ENCODE measurements at regions not wholly inside any gene's neighbourhood (a gene's known extent, or its start where the extent isn't known, plus 50 kb on each side); places are given as distances from the start of the nearest gene placed in this dataset.

DNA sequence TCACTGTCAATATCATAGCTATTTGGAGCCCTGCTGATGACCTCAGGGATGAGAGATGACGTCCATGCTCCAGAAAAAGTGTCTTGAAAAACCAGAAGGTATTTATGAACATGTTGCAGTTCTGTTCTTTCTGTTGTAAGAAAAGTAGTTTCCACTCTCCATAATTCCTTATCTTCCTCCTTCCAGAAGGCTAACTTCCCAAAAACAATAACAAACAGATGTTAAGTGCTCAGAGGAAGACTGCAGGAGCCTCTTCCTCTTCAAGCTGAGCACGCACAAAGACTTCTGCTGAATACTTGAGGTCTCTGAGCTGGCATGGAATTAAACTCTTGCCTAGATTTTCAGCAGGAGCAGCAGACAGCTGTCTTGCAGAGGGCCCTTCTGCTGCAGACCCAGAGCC is 434.5 kb upstream of the KLHL29 start:
- FAIRE-seq (no peak), ATAC-seq (no peak), DNase-seq (ENCODE audit: low spot score) (no peak)
- H3K4me1 ChIP-seq (ENCODE audit: insufficient read depth, low read length), result no peaks in the 10 kb centered on the region
- TF ChIP-seq GFI1 (CRISPR knock-in tag; IDR thresholded peaks at IDR 0.05; ENCODE audit: borderline replicate concordance), result no peak
- TF ChIP-seq SAP130 (CRISPR knock-in tag; IDR thresholded peaks at IDR 0.05; ENCODE audit: low read depth), result no peak
- no peak for TF ChIP-seq HMG20A (CRISPR knock-in tag; IDR thresholded peaks at IDR 0.05; ENCODE audit: borderline replicate concordance)
- no peak for TF ChIP-seq PHB2 (IDR thresholded peaks at IDR 0.05; ENCODE audit: partially characterized antibody)
- TF ChIP-seq, protein P1, sequence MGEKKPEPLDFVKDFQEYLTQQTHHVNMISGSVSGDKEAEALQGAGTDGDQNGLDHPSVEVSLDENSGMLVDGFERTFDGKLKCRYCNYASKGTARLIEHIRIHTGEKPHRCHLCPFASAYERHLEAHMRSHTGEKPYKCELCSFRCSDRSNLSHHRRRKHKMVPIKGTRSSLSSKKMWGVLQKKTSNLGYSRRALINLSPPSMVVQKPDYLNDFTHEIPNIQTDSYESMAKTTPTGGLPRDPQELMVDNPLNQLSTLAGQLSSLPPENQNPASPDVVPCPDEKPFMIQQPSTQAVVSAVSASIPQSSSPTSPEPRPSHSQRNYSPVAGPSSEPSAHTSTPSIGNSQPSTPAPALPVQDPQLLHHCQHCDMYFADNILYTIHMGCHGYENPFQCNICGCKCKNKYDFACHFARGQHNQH (CRISPR knock-in tag; IDR thresholded peaks at IDR 0.05), result no peak
- no peak for TF ChIP-seq FOSL1 (CRISPR knock-in tag; IDR thresholded peaks at IDR 0.05; ENCODE audit: borderline replicate concordance)
- no peak for TF ChIP-seq ZNF337 (CRISPR knock-in tag; IDR thresholded peaks at IDR 0.05; ENCODE audit: borderline replicate concordance, low read depth)
- no peak for TF ChIP-seq ZNF883 (CRISPR knock-in tag; IDR thresholded peaks at IDR 0.05; ENCODE audit: not compliant biosample characterization)
- no peak for TF ChIP-seq MZF1 (CRISPR knock-in tag; IDR thresholded peaks at IDR 0.05; ENCODE audit: borderline replicate concordance)
- TF ChIP-seq CCDC6 (CRISPR knock-in tag; IDR thresholded peaks at IDR 0.05), result no peak
- TF ChIP-seq, protein P2, sequence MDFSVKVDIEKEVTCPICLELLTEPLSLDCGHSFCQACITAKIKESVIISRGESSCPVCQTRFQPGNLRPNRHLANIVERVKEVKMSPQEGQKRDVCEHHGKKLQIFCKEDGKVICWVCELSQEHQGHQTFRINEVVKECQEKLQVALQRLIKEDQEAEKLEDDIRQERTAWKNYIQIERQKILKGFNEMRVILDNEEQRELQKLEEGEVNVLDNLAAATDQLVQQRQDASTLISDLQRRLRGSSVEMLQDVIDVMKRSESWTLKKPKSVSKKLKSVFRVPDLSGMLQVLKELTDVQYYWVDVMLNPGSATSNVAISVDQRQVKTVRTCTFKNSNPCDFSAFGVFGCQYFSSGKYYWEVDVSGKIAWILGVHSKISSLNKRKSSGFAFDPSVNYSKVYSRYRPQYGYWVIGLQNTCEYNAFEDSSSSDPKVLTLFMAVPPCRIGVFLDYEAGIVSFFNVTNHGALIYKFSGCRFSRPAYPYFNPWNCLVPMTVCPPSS (IDR thresholded peaks at IDR 0.05), result no peak
- TF ChIP-seq, protein P3, sequence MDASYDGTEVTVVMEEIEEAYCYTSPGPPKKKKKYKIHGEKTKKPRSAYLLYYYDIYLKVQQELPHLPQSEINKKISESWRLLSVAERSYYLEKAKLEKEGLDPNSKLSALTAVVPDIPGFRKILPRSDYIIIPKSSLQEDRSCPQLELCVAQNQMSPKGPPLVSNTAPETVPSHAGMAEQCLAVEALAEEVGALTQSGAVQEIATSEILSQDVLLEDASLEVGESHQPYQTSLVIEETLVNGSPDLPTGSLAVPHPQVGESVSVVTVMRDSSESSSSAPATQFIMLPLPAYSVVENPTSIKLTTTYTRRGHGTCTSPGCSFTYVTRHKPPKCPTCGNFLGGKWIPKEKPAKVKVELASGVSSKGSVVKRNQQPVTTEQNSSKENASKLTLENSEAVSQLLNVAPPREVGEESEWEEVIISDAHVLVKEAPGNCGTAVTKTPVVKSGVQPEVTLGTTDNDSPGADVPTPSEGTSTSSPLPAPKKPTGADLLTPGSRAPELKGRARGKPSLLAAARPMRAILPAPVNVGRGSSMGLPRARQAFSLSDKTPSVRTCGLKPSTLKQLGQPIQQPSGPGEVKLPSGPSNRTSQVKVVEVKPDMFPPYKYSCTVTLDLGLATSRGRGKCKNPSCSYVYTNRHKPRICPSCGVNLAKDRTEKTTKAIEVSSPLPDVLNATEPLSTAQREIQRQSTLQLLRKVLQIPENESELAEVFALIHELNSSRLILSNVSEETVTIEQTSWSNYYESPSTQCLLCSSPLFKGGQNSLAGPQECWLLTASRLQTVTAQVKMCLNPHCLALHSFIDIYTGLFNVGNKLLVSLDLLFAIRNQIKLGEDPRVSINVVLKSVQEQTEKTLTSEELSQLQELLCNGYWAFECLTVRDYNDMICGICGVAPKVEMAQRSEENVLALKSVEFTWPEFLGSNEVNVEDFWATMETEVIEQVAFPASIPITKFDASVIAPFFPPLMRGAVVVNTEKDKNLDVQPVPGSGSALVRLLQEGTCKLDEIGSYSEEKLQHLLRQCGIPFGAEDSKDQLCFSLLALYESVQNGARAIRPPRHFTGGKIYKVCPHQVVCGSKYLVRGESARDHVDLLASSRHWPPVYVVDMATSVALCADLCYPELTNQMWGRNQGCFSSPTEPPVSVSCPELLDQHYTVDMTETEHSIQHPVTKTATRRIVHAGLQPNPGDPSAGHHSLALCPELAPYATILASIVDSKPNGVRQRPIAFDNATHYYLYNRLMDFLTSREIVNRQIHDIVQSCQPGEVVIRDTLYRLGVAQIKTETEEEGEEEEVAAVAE (CRISPR knock-in tag; IDR thresholded peaks at IDR 0.05; ENCODE audit: borderline replicate concordance), result no peak
- TF ChIP-seq, protein P4, sequence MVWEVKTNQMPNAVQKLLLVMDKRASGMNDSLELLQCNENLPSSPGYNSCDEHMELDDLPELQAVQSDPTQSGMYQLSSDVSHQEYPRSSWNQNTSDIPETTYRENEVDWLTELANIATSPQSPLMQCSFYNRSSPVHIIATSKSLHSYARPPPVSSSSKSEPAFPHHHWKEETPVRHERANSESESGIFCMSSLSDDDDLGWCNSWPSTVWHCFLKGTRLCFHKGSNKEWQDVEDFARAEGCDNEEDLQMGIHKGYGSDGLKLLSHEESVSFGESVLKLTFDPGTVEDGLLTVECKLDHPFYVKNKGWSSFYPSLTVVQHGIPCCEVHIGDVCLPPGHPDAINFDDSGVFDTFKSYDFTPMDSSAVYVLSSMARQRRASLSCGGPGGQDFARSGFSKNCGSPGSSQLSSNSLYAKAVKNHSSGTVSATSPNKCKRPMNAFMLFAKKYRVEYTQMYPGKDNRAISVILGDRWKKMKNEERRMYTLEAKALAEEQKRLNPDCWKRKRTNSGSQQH (CRISPR knock-in tag; IDR thresholded peaks at IDR 0.05; ENCODE audit: low read depth), result no peak
- CTCF ChIA-PET (ENCODE audit: low intra/inter-chr PET ratio, low total read pairs), result no interaction called here
- no peaks in the 10 kb centered on the region for H3K27me3 ChIP-seq (ENCODE audit: control insufficient read depth in 1 of 2, insufficient read depth in 2 of 2, low read length in 2 of 2)
- POLR2A ChIA-PET, result no interaction called here
- no TSS peak for BruUV-seq (replicated peaks)
- H3K9ac ChIP-seq (ENCODE audit: insufficient read depth, low read depth, low read length), result no peak overlapping the region
- WGBS (ENCODE audit: low lambda C conversion rate), result 3% methylated on average over 2 of the region's 2 CpGs
- H3K36me3 ChIP-seq (replicated peaks in 1 of 2; ENCODE audit: control insufficient read depth in 1 of 2, insufficient read depth in 2 of 2, low read length in 2 of 2), result no peaks in the 10 kb centered on the region
- intact Hi-C loops (cut with micrococcal nuclease; ENCODE audit: unreplicated experiment), result no loop called here
- H3K79me2 ChIP-seq (ENCODE audit: insufficient read depth, low read length), result no peaks in the 10 kb centered on the region
- no peaks in the 10 kb centered on the region for H4K20me1 ChIP-seq (ENCODE audit: insufficient read depth, low read length)
- H3K9me3 ChIP-seq (ENCODE audit: low read length), result 0 out of 2 replicates have a peak, but pooled peaks cover 4% of the 10 kb centered on the region
- in situ Hi-C loops (cut with HindIII; ENCODE audit: extremely low pct_ligation_motif_present, low pct_unique_long_range_greater_than_20kb), result no loop called here
- no peak overlapping the region for H3K27ac ChIP-seq (ENCODE audit: extremely low read length, insufficient read depth, low read length)
- H2AFZ ChIP-seq (ENCODE audit: low read length), result no peak overlapping the region
- H3K4me2 ChIP-seq (ENCODE audit: low read depth, low read length), result no peak overlapping the region
- H3K4me3 ChIP-seq (replicated peaks in 1 of 3; ENCODE audit: insufficient read depth in 1 of 3, low read depth in 2 of 3, low read length in 3 of 3), result no peak overlapping the region

Data from HepG2 (cell line).